ENCODE measurements at regions not wholly inside any gene's neighbourhood (a gene's known extent, or its start where the extent isn't known, plus 50 kb on each side); places are given as distances from the start of the nearest gene placed in this dataset.
"Not testable (repeated sequence)": the region's sequence is repeated elsewhere in the genome, so short reads cannot be mapped to it uniquely, and the experiment has no call there.

DNA sequence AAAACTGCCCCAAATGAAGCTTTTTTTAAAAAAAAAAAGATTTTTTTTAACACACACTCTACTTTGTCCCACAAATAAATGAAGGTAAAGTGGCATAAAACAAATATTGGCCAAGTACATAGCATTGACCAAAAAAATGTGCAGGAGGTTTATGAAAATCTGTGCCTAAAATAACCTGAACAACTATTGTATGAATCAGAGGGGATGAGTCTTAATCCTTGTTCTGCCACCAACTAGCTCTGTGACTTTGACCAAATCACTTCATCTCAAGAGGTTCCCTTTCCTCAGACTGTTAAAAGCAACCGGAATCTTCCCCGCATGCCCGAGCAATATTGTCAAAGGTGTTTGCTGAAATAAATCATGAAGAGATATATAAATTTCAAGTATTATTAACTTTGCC lies 150.4 kb upstream of the NEBL start:
- Histone ChIP-seq H3K36me3 (ENCODE audit: control insufficient read depth, low read depth, low read length) (no peaks in the 10 kb centered on the region), H3K27me3 (ENCODE audit: control insufficient read depth, insufficient read depth, low read length) (no peaks in the 10 kb centered on the region), H3K9me3 (ENCODE audit: control insufficient read depth, low read depth, low read length) (no peaks in the 10 kb centered on the region), H3K9ac (ENCODE audit: low read length) (no peak overlapping the region), H3K27ac (ENCODE audit: low read length) (no peak overlapping the region), H3K4me1 (ENCODE audit: control insufficient read depth, low read depth, low read length) (no peaks in the 10 kb centered on the region), H3K4me3 (ENCODE audit: low read length) (no peak overlapping the region)

DNA sequence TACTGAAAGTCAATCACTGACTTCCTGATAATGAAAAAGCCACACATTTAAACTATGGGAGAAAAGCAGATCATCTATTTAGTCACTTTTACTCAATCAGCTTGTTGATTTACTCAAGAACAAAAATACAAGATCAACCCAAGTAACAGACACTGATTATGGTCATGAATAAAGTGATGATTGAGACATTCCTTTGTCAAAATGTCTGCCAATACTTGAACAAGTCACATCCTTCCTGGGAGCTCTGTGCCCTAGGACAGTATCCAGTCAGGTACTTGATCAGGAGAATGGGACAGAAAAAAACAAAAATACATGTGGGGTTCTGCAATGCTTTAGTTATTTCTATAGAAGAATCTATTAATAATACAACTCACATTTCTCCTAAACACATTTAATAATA lies 150.0 kb upstream of the NEBL start:
- Histone ChIP-seq H3K36me3 (ENCODE audit: control insufficient read depth, low read depth, low read length) (no peaks in the 10 kb centered on the region), H3K27ac (ENCODE audit: low read length) (no peak overlapping the region), H3K27me3 (ENCODE audit: control insufficient read depth, insufficient read depth, low read length) (no peaks in the 10 kb centered on the region), H3K9ac (ENCODE audit: low read length) (no peak overlapping the region), H3K4me1 (ENCODE audit: control insufficient read depth, low read depth, low read length) (no peaks in the 10 kb centered on the region), H3K4me3 (ENCODE audit: low read length) (no peak overlapping the region), H3K9me3 (ENCODE audit: control insufficient read depth, low read depth, low read length) (no peaks in the 10 kb centered on the region)

DNA sequence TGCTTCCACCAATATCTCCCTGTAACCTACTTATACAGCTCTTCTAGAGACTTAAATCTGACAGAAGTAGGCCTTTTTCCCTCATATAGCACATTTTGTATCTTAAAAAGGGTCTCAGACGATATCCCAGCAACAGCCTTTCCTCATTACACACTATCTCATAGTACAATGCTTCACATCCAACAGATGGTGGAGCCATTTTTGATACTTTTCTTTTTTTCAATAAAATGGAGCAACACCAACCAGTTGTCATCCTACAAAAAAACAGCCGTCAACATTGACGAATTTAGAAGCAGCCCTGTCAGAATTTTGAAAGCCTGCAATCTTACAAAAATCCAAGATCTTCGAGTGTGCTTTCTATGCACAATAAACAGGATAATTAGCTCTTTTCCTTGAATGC lies 145.9 kb upstream of the NEBL start:
- H3K9ac ChIP-seq (ENCODE audit: low read length) = no peak overlapping the region
- H3K27me3 ChIP-seq (ENCODE audit: control insufficient read depth, insufficient read depth, low read length) = no peaks in the 10 kb centered on the region
- no peak overlapping the region for H3K27ac ChIP-seq (ENCODE audit: low read length)
- no peak overlapping the region for H3K4me3 ChIP-seq (ENCODE audit: low read length)
- H3K4me1 ChIP-seq (ENCODE audit: control insufficient read depth, low read depth, low read length) = no peaks in the 10 kb centered on the region
- no peaks in the 10 kb centered on the region for H3K36me3 ChIP-seq (ENCODE audit: control insufficient read depth, low read depth, low read length)
- H3K9me3 ChIP-seq (ENCODE audit: control insufficient read depth, low read depth, low read length) = no peaks in the 10 kb centered on the region

GRCh38 chr10:21042536-21042935 lies 145.4 kb upstream of the NEBL start:
- H3K9ac ChIP-seq (ENCODE audit: low read length) = no peak overlapping the region
- H3K27ac ChIP-seq (ENCODE audit: low read length) = no peak overlapping the region

GRCh38 chr10:21041763-21042458 lies 144.8 kb upstream of the NEBL start:
- Histone ChIP-seq H3K27me3 (ENCODE audit: control insufficient read depth, insufficient read depth, low read length) (no peaks in the 10 kb centered on the region), H3K4me1 (ENCODE audit: control insufficient read depth, low read depth, low read length) (no peaks in the 10 kb centered on the region), H3K4me3 (ENCODE audit: low read length) (no peak overlapping the region), H3K36me3 (ENCODE audit: control insufficient read depth, low read depth, low read length) (no peaks in the 10 kb centered on the region), H3K9ac (ENCODE audit: low read length) (no peak overlapping the region), H3K27ac (ENCODE audit: low read length) (no peak overlapping the region), H3K9me3 (ENCODE audit: control insufficient read depth, low read depth, low read length) (no peaks in the 10 kb centered on the region)

More at GRCh38 chr10:21042536-21042935, 145.4 kb upstream of the NEBL start:
- no peaks in the 10 kb centered on the region for H3K27me3 ChIP-seq (ENCODE audit: control insufficient read depth, insufficient read depth, low read length)
- no peak overlapping the region for H3K4me3 ChIP-seq (ENCODE audit: low read length)
- H3K36me3 ChIP-seq (ENCODE audit: control insufficient read depth, low read depth, low read length) = no peaks in the 10 kb centered on the region
- no peaks in the 10 kb centered on the region for H3K9me3 ChIP-seq (ENCODE audit: control insufficient read depth, low read depth, low read length)
- H3K4me1 ChIP-seq (ENCODE audit: control insufficient read depth, low read depth, low read length) = no peaks in the 10 kb centered on the region

- H3K27ac ChIP-seq (ENCODE audit: low read length) = no peak overlapping the region
- no peaks in the 10 kb centered on the region for H3K36me3 ChIP-seq (ENCODE audit: control insufficient read depth, low read depth, low read length)
- no peak overlapping the region for H3K4me3 ChIP-seq (ENCODE audit: low read length)
- no peaks in the 10 kb centered on the region for H3K27me3 ChIP-seq (ENCODE audit: control insufficient read depth, insufficient read depth, low read length)
- H3K4me1 ChIP-seq (ENCODE audit: control insufficient read depth, low read depth, low read length) = no peaks in the 10 kb centered on the region
- no peak overlapping the region for H3K9ac ChIP-seq (ENCODE audit: low read length)
- no peaks in the 10 kb centered on the region for H3K9me3 ChIP-seq (ENCODE audit: control insufficient read depth, low read depth, low read length)
Observed at GRCh38 chr10:21039721-21040120, 142.6 kb upstream of the NEBL start.

DNA sequence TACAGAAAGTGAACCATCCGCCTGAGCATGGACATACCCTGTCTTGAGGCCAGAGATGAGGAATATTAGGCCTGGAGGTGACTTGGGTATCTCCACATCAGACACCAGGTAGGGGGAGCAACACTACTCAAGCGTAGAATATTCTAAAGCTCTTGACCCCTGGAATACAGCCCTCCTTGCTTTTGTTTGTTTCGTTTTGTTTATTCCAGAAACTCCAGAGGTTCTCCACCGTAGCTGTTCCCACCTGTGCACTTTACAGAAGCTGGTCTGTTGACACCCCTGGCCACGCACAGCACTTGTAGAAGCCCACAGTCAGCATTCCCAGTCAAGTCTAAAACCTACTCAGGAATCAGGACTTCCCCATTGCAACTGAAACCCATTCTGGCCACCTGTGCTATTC lies 139.6 kb upstream of the NEBL start:
- H3K36me3 ChIP-seq (ENCODE audit: control insufficient read depth, low read depth, low read length) = no peaks in the 10 kb centered on the region
- H3K9ac ChIP-seq (ENCODE audit: low read length) = no peak overlapping the region
- H3K4me1 ChIP-seq (ENCODE audit: control insufficient read depth, low read depth, low read length) = no peaks in the 10 kb centered on the region
- no peaks in the 10 kb centered on the region for H3K9me3 ChIP-seq (ENCODE audit: control insufficient read depth, low read depth, low read length)
- no peaks in the 10 kb centered on the region for H3K27me3 ChIP-seq (ENCODE audit: control insufficient read depth, insufficient read depth, low read length)
- H3K4me3 ChIP-seq (ENCODE audit: low read length) = no peak overlapping the region
- H3K27ac ChIP-seq (ENCODE audit: low read length) = no peak overlapping the region

- not testable (repeated sequence) for H3K27ac ChIP-seq (ENCODE audit: low read length); H3K4me3 ChIP-seq (ENCODE audit: low read length); H3K27me3 ChIP-seq (ENCODE audit: control insufficient read depth, insufficient read depth, low read length); H3K9me3 ChIP-seq (ENCODE audit: control insufficient read depth, low read depth, low read length); H3K9ac ChIP-seq (ENCODE audit: low read length); H3K36me3 ChIP-seq (ENCODE audit: control insufficient read depth, low read depth, low read length); H3K4me1 ChIP-seq (ENCODE audit: control insufficient read depth, low read depth, low read length)
Observed at GRCh38 chr10:21034770-21035169, 137.7 kb upstream of the NEBL start.

DNA sequence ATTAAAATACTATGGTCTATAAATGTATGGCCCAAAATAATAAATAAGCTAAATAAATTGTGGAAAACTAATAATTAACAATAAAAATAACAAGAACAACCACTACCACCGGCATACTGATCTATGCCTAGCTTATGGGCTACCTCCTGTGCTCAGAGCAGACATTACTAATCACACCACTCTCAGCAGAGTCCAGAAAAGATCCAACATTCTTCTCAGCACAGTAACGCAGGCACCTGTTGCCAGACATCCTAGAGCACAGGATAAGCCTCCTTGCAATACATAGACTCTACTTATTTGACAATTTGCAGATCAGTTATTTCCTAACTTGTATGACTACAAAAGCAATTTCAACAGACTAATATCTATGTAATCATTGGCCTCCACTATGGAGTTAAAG lies 137.1 kb upstream of the NEBL start:
- Histone ChIP-seq H3K9ac (ENCODE audit: low read length) (no peak overlapping the region), H3K4me3 (ENCODE audit: low read length) (no peak overlapping the region), H3K9me3 (ENCODE audit: control insufficient read depth, low read depth, low read length) (no peaks in the 10 kb centered on the region), H3K36me3 (ENCODE audit: control insufficient read depth, low read depth, low read length) (no peaks in the 10 kb centered on the region), H3K4me1 (ENCODE audit: control insufficient read depth, low read depth, low read length) (no peaks in the 10 kb centered on the region), H3K27ac (ENCODE audit: low read length) (no peak overlapping the region), H3K27me3 (ENCODE audit: control insufficient read depth, insufficient read depth, low read length) (no peaks in the 10 kb centered on the region)

DNA sequence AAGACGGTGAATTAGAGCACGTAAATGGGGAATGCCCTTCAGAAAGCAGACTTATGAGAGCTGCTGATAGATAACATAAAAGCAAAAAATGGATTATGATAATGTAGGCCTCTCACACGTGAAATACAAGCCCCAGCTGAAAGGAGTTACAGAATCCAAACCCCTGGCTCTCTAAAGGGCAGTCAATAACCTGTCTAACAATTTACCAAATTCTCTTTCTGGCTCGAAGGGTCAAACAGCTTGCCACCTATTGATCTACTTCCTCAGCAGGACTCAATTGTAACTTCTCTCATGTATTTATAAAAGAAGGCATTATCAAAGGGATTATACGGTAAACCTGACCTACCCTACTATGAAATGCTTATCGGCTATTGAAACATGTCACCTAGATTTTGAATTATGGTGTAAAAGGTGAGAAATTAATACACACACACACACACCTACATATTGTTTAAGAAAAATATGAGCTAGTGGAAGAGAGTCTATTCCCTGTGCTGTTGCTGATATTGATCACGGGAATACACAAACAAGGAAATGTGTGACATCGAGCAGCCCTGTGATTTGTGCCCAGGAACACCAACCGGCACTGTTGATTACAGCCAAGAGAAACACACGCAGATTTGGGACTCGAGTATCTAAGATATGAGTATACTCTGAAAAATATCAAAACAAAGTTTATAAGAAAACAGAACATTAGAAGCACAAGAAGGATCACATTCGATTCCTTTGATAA lies 135.6 kb upstream of the NEBL start:
- no peak overlapping the region for H3K27ac ChIP-seq (ENCODE audit: low read length)
- no peaks in the 10 kb centered on the region for H3K27me3 ChIP-seq (ENCODE audit: control insufficient read depth, insufficient read depth, low read length)
- no peak overlapping the region for H3K9ac ChIP-seq (ENCODE audit: low read length)
- no peaks in the 10 kb centered on the region for H3K9me3 ChIP-seq (ENCODE audit: control insufficient read depth, low read depth, low read length)
- H3K4me3 ChIP-seq (ENCODE audit: low read length) = no peak overlapping the region
- no peaks in the 10 kb centered on the region for H3K4me1 ChIP-seq (ENCODE audit: control insufficient read depth, low read depth, low read length)
- H3K36me3 ChIP-seq (ENCODE audit: control insufficient read depth, low read depth, low read length) = no peaks in the 10 kb centered on the region

GRCh38 chr10:21031232-21031795 lies 134.2 kb upstream of the NEBL start:
- no peaks in the 10 kb centered on the region for H3K27me3 ChIP-seq (ENCODE audit: control insufficient read depth, insufficient read depth, low read length)
- no peaks in the 10 kb centered on the region for H3K36me3 ChIP-seq (ENCODE audit: control insufficient read depth, low read depth, low read length)
- H3K4me3 ChIP-seq (ENCODE audit: low read length) = no peak overlapping the region
- no peak overlapping the region for H3K9ac ChIP-seq (ENCODE audit: low read length)
- no peaks in the 10 kb centered on the region for H3K4me1 ChIP-seq (ENCODE audit: control insufficient read depth, low read depth, low read length)
- H3K27ac ChIP-seq (ENCODE audit: low read length) = no peak overlapping the region
- H3K9me3 ChIP-seq (ENCODE audit: control insufficient read depth, low read depth, low read length) = no peaks in the 10 kb centered on the region

GRCh38 chr10:21030091-21030490 lies 133.0 kb upstream of the NEBL start:
- Histone ChIP-seq H3K36me3 (ENCODE audit: control insufficient read depth, low read depth, low read length) (no peaks in the 10 kb centered on the region), H3K9ac (ENCODE audit: low read length) (no peak overlapping the region), H3K27me3 (ENCODE audit: control insufficient read depth, insufficient read depth, low read length) (no peaks in the 10 kb centered on the region), H3K4me1 (ENCODE audit: control insufficient read depth, low read depth, low read length) (no peaks in the 10 kb centered on the region), H3K4me3 (ENCODE audit: low read length) (no peak overlapping the region), H3K27ac (ENCODE audit: low read length) (no peak overlapping the region), H3K9me3 (ENCODE audit: control insufficient read depth, low read depth, low read length) (no peaks in the 10 kb centered on the region)
